Loucy (cell line): ENCODE measurements at regions not wholly inside any gene's neighbourhood (a gene's known extent, or its start where the extent isn't known, plus 50 kb on each side); places are given as distances from the start of the nearest gene placed in this dataset.

Experiments
- EZH2phosphoT487 ChIP-seq: fragments of 200-600 bp; IDR thresholded peaks from 2 replicates; pipeline ENCODE4 v1.6.1; 2018; ENCODE audit warnings: antibody characterized with exemption, mild to moderate bottlenecking, moderate library complexity, borderline replicate concordance
- TF ChIP-seq, protein P1 (sequence below): fragments of 200-600 bp; sonication (generic); conservative IDR thresholded peaks from 2 replicates; pipeline ENCODE4 v1.5.1; 2014; ENCODE audit warnings: mild to moderate bottlenecking, antibody characterized with exemption, low read length

DNA sequence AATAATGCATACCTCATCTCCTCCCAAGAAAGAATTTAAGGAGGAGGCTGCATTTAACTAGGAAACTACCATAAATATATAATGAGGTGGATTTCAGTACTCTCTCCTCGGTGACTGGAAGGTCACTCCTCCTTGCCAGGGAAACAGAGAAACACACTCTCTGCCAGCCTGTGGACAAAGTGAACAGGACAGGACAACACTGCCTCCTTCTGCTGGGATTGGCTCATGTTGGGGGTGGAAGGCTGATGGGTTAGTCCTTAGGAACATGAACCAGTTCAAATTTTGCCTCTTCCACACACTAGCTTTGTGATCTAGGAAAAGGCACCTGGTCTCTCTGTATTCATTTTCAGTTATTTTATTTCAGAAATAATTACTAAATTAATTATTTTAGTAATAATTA is 50.6 kb upstream of the STEAP4 start:
- TF ChIP-seq EZH2phosphoT487: no peak
- TF ChIP-seq, protein P1, sequence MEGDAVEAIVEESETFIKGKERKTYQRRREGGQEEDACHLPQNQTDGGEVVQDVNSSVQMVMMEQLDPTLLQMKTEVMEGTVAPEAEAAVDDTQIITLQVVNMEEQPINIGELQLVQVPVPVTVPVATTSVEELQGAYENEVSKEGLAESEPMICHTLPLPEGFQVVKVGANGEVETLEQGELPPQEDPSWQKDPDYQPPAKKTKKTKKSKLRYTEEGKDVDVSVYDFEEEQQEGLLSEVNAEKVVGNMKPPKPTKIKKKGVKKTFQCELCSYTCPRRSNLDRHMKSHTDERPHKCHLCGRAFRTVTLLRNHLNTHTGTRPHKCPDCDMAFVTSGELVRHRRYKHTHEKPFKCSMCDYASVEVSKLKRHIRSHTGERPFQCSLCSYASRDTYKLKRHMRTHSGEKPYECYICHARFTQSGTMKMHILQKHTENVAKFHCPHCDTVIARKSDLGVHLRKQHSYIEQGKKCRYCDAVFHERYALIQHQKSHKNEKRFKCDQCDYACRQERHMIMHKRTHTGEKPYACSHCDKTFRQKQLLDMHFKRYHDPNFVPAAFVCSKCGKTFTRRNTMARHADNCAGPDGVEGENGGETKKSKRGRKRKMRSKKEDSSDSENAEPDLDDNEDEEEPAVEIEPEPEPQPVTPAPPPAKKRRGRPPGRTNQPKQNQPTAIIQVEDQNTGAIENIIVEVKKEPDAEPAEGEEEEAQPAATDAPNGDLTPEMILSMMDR: no peak
